Posterior cingulate gyrus (tissue), 11 donors: ENCODE measurements at regions not wholly inside any gene's neighbourhood (a gene's known extent, or its start where the extent isn't known, plus 50 kb on each side); places are given as distances from the start of the nearest gene placed in this dataset.

ENCODE experiments used
- DNase-seq, 10 donors: peaks; one replicate each; pipeline versions ENCODE4 v3.0.0 to v3.0.0-alpha.2; 2020 to 2021; ENCODE audit warnings: mixed read lengths in 3 of 10
- intact Hi-C: fragments of 100-400 bp; cut with DNase I; formaldehyde crosslinking; loops from one replicate; pipeline ENCODE4 v1.15.1; 2023

GRCh38 chr6:16811277-16811979 lies 50.2 kb upstream of the ATXN1 start:
- intact Hi-C loops = no loop called here

More at GRCh38 chr6:16811277-16811979, 50.2 kb upstream of the ATXN1 start:
- DNase-seq = no peak
